HG03175 (cell line): ENCODE measurements at regions not wholly inside any gene's neighbourhood (a gene's known extent, or its start where the extent isn't known, plus 50 kb on each side); places are given as distances from the start of the nearest gene placed in this dataset.
"Not testable (repeated sequence)": the region's sequence is repeated elsewhere in the genome, so short reads cannot be mapped to it uniquely, and the experiment has no call there.

ENCODE experiments used
- ATAC-seq: cut with Tn5 transposase; IDR thresholded peaks from one replicate; pipeline ENCODE4 v1.9.1; 2021; ENCODE audit warnings: mild to moderate bottlenecking, moderate library complexity; ENCODE audit not compliant: unreplicated experiment

DNA sequence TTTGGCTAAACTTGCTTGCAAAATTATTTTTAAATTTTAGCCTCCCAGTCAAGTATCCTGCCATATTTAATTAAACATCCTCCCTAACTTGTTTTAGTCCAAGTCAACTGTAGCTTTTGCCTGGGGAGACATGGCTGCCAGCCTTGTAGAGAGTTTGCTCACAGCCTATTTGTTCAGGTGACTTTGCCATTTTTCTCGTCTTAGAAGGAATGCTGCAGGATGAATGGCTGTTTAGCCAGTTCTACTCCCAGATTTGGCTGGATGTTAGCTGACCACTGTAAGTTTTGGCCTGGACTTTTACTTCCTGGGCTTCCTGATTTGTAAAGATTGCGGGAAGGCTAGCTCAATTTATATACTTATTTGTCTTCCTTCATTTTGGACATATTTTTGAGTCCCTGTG lies 236.4 kb upstream of the SGO1 start:
- no peak for ATAC-seq

DNA sequence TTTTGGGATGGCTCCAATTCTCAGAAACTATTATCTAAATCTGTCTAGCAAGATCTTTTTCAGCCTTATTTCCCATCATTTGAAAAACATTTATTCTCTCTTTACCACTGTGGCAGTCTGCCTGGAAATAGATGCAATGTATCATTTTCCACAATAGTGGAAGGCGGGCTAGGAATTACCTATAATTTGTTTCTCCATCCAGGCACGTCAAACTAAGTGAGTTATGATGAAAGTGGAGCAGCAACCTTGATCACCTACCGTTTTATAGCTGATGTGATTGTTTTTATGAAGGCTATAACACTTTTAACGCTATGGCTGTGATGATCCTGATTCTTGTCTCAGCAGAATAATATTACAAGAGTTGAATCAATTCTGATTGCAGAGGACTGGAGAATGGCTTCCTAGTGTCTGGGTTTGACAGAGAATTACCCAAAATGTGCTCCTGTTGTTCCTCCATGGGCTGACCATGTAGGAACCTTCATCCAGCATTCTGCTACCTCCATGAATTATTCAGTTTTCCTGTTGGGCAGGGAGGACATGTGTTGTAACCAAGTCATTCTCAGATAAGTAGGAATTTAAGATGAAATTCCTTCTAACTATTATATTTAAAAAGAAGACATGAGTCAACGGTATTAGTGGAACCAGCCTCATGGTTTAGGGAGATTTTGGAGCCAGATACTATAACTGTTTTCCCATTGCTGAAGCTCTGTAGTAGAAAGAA lies 231.5 kb upstream of the SGO1 start:
- no peak for ATAC-seq

DNA sequence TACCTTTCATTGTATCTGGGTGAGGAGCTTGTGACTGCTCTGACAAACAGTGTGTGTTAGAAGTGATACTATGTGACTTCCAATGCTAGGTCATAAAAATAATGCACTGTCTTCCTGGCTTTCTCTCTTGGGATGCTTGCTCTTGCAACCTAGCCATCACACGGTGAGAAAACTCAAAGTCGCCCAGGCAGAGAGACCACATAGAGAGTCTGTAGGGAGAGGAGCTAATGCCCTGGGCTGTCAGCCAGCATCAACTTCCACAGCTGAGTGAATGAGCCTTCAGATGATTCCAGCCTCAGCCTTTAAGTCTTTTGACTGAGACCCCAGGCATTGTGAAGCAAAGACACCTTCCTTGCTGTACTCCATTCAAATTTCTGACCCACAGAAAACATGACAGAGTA lies 220.6 kb upstream of the SGO1 start:
- no peak for ATAC-seq

DNA sequence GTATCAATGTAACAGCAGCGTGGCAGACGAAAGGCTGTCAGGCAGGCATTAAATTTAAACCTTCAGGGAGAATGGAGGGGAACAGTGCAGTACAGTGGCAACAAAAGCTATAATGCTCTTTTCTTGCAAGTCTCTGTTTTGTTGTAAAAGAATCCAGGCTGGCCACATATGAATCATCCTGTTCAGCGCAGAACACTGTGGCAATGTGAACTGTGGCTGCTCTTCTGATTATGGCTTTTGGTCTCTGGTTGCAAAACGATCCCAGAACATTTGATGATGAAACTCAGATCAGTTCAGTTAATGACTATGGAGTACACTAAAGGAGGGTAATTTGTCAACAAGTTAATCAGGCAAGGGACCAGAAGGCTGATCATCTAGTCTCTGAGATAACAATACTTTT lies 219.7 kb upstream of the SGO1 start:
- no peak for ATAC-seq

DNA sequence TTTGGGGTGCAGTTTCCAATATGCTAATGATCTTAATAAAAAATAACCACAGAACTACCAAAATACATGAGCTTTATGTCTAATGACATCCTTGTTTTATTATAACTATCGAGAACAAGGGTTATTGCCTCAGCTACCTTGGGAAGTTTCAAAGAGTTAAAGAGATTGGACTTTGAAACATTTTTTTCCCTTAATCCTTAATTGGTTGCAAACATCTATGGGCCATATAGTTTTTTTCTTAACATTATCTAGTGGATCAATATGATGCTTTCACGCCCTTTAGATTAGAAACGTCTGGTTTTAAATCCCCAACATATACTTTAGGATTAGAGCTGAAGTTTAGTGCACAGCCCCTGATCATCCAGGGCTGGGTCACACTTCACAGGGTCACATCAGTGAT lies 219.2 kb upstream of the SGO1 start:
- no peak for ATAC-seq

DNA sequence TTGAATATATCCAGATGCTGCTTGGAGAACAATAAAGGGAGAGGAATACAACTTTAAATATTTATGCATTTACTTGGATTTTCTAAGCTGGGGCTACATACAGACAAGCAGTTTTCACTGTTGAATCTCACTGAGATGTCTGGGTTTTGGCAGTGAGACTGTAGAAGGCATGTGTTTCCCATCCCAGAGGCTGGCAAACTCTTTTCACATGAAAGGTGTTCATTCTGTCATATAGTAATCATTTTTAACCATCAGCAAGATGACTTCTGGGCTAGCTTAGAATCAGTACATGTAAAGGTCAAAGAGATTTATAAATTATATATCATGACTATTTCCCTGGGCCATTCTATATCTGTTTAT lies 218.7 kb upstream of the SGO1 start:
- no peak for ATAC-seq

DNA sequence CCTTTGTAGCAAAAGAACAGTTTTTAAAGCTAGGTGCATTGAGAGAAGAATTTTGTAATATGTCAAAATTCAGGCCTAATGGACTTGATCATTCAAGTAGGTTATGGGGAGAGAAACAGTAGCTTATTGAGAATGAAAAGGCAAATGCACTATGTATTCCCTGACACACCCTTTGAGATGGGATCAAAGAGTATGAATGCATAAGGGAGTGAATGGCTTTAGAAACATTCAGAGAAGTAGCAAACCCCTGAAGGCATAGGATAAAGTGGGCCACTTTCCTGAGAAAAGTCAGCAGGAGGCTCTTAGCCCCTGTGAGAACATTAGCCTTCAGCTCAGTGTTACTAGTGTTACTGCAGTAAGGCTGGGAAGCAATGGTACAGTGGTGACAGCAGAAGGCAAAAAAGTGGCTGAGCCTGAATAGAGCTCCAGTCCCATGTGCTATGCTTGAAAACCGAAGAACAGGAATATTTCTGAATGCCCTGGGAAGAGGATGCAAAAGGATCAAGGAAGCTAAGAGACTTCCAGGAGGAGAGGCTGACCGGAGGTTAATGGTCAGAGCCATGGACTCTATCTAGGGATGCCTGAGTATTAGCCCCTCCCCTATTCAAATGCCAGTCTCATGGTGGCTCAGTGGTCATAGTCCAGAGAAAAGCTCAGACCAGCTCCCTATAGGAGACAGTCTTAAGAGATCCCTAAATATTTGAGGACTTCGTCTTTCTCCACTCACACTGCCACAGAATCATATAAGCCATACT lies 218.2 kb upstream of the SGO1 start:
- no peak for ATAC-seq

DNA sequence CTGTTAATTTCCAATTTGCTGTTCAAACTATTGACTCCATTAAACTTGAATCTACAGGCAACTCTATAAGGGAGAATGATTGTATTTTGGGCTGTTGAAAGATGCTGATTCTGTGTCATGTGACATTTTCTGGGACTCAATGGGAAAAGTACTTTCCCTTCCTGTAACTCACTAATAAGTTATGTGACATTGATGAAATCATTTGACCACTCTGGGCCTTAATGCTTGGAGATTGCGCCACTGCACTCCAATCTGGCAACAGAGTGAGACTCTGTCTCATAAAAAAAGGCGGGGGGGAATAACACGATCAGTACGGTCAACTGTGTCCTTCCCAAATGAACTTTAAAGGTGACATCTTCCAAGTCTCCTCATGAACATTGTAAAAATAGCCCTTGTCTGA lies 215.2 kb upstream of the SGO1 start:
- ATAC-seq, result no peak

DNA sequence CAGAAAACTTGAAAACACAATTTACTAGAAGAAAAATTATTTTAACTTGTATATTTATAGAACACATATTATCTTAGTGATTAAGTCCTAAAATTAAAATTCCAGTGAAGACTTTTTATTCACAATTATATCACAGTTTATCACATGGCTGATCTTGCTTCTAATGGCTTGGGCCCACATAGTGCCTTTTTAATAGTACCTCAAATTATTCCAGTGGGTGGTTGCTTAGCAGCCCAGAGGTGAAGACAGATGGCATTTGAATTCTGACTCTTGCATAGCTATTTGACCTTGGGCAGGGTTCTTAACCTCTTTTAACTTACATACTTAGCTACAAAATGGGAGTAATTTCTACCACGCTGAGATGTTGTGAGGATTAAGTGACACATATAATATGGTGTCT lies 214.7 kb upstream of the SGO1 start:
- no peak for ATAC-seq

DNA sequence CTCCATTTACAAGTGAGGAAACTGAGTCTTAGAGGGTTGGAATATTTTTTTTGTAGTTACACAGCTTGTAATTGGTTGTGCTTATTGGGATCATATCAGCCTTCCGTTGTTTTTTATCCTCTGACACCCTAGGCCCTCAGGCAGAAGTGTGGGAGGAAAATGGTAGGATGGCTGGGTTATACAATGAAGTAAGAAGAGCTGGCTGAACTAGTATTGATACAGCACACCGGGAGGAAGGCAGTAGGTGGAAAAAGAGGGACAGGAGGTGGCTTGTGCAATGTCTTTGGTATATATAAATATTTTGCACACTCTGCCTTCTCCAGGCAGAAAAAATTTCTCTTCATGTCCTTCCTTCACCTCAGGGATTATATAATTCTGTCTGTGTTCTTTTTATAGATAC lies 214.3 kb upstream of the SGO1 start:
- no peak for ATAC-seq

DNA sequence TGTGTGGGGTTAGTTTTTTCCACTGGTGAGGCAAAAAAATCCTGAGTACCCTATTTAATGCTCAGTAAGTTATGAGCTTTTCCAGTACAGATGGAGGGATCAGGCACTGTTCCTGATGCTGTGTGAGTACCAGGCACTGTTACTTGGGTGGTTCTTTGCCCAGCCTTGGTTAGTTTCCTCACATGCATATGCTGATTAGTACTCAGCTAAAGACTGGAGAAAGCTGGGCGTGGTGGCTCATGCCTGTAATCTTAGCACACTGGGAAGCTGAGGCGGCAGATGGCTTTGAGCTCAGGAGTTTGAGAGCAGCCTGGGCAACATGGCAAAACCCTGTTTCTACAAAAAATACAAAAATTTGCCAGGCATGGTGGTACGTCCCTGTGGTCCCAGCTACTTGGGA lies 210.3 kb upstream of the SGO1 start:
- no peak for ATAC-seq

DNA sequence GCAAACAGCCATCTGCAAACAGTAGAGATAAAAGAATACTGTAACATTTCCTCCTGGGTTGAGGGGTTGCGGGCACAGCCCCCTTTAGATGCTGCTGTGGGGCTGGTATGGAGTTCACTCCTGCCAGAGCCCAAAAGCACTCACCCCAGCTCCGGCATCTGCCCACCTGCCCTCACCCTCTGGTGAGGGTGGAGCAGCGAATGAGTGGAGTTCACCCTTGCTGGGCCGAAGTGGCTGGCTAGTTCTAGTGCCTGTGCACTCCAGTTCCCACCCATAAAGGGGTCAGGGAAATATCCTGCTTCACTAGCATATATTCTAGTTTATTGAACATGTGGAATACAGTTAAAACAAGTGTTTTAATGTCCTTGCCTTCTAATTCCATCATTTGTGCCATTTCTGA lies 209.7 kb upstream of the SGO1 start:
- no peak for ATAC-seq

DNA sequence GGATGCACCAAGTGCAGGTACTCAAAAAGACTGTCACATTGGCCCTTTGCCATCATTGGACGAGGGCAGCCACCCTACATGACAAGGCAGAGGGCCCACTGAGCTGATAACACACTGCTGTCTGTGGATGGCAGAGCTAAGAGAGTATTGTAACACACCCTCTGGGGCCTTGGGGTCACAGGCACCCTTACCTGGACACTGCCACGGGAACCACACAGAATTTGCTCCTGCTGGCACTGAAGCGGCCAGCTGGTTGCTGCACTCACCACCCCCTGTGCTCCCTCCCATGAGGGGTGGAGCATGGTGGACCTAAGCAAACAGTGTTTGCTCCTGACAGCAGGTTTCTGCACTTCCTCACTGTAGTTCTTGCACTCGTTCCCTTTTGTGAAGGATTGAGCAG lies 208.2 kb upstream of the SGO1 start:
- no peak for ATAC-seq

DNA sequence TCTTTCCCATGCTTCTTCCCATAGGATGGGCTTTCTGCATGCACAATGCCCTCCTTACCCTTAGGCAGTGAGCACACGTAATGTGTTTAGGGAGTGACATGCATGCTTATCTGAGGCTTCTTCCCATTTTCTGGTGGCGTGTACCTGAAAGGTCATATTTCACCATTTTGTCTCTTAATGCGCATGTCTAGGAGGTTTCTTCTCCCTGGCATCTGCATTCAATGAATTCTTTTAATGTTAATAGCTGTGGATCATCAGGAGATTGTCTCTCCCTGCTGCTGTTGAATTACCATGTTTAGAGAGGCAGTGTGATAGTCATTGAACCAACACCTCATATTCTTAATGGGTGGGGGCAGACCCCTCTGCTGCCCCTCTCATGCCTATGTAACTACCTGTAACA lies 205.6 kb upstream of the SGO1 start:
- no peak for ATAC-seq

DNA sequence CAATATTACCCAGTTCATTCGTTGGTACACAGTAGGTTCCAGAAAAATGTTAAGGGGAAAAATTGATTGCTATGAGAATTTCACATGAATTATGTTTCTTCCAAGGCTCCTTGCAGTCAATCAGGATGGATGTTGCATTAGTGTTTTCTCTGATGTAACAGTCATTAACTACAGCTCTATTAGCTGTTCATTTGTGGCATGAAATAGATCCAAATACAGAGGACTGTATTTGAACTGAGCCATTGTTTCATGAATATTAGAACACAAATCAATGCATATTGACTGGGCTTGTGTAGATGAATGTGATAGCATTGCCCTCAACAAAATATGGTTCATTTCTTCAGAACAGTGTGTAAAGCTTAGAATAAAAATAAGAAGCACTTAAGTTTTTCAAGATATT lies 203.0 kb upstream of the SGO1 start:
- ATAC-seq, result no peak

DNA sequence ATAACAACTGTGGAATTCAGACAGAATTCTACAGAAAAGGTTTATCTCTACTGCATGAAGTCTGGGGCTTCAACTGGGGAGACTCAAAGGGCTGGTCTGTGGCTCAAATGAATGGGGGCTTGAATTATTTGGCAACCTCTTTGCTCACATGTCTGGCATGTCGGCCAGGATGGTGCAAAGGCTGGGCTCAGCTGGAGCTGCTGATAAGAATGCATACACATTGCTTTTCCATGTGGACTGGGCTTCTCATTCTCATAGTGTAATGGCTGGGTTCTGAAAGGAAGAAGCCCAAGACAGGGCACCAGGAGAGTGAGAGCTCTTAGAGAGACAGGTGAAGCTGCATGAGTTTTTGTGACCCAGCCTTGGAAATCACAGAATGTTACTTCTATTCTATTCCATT lies 194.3 kb upstream of the SGO1 start:
- ATAC-seq, result no peak

DNA sequence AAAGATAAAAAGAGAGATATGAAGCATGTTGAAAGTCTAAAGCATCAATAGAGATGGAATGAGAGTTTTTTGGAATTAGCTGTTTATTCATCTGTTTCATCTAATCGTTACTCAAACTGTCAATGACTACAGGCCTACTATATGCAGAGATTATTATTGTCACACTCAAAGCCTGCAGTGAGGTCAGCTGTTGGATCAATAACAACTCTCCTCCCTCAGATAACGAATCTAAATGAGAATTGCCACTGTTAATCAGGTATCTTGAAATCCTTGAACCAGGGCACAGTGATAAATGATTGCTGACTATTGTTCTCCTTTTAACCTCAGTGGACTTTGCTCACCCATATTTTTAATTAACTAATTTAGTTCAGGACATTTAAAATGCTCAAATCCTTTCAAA lies 192.3 kb upstream of the SGO1 start:
- ATAC-seq, result no peak

DNA sequence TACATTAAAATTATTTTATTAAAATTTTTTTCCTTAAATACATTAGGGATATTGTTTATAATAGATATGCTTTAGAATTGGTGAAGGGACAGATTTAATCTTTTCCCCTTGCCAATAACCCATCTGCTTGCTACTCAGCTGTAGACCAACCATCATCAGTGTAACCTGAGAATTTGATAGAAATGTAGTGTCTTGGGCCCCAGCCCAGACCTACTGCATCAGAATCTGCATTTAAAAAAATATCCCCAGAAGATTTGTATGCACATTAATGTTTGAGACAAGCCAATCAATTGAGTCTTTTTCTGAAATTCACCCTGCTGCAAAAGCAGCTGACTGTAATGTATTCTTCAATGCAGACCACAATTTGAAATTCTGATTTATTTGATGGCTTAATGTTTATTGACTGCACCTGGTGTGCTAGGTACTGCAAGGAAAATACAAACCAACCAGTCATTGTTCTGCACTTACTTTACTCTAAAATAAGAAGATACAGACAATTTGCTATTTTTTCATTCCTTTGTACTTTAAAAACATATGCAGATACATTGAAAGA lies 190.7 kb upstream of the SGO1 start:
- no peak for ATAC-seq

DNA sequence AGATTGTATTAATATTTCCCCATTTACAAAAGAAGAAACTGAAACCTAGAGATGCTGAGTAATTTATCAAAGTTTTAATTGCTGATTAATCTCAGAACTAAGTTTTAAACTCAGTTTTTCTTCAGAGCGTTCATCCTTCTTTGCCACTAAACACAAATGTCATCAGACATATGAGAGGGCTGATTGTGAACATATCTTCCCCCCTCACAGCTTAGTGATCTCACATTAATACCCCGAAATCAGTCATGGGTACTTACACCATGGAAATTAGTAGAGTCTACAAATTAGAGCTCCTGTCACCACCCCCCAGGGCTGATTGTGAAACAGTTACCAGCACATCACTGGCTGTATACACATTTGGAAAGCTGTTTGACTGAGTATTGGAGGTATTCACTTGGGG lies 189.3 kb upstream of the SGO1 start:
- no peak for ATAC-seq

DNA sequence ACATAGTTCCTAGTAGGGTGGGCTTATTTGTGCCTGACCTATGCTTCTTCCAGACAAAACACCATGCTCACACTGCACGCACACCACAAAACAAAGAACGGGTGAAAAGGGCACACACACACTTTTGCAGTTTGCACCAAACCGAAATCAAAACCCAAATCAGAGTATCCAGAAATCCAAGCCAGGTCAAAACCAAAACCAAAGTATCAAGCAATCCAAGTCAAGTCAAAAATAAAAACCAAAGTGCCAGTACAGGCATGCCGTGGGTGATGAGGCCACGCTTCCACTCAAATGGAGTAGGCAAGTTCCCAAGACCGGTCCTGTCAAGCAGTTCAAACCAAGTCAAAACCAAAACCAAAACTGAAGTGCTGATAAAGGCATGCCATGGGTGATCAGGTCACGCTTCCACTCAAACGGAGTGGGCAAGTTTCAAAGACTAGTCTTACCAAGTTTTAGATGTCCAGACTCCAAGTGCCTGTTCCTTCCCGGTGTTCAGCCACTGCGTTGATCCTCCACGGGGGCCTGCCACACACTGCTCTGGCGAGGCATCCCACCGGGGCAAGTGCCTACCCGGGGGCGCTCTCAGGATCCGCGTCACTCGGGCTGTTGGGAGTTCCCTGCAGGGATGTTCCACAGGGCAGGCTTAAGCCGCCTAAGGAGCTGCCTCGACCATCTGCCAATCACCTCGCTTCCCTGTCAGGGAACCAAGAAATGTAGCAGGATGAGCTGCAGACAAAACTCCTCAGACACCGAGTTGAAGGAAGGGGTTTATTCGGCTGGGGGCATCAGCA lies 184.5 kb upstream of the SGO1 start:
- not testable (repeated sequence) for ATAC-seq

DNA sequence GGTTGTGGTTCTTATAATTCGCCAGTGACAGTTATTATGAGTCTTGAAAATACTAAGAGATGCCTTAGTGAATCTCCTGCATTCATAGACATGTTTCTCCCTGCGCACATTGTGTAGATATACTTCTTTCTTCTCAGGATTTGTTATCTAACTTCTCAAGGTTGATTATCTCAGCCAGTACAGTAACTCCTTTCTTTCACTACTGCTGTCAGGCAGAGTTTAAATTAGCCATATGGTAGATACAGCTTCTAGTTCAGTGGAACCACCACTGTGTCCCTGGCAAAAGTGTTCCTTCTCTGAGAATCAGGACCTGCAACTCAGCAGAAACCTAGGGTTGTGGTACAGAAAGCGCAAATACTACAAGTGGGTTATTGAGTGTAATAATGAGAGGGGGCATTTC lies 175.0 kb upstream of the SGO1 start:
- no peak for ATAC-seq

DNA sequence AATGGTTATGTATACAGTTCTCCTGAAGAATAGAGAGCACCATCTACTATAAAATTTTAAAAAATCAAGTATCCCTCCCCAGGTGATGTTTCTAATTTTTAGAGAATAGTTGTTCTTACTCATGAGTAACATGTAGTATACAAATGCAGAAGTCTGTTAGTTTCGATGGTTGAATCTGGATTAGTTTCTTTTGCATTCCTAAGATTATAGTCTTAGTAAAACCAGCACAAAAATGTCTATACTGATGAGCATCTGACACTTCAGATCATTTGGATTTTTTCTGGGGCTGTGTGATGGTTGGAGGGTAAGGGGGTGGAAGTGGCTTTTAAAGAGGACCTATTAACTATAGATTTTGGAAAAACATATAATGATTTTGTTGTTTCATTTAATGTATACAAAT lies 167.3 kb upstream of the SGO1 start:
- no peak for ATAC-seq
